ENCODE measurements at regions not wholly inside any gene's neighbourhood (a gene's known extent, or its start where the extent isn't known, plus 50 kb on each side); places are given as distances from the start of the nearest gene placed in this dataset.

DNA sequence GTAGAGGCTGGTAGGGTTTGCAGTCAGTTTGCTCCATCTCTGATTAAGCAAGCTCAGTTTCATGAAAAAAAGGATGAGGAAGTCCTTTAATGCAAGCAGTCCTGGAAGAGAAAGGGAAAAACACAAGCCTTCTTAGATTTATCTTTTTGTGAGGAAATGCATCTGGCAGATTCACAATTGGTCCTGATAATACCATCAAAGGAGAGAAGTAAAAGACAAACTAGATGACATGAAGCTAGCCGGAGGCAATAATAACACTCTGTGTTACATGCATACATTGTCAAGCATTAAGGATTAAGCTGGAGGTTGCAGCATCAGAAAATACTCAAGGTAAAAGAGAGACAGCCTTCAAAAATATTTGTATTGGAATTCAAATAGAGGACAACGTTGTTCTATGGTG lies 356.0 kb upstream of the TEX13C start, which contains the start of gene TENM1:
Gene TENM1 (minus strand): TSS at position 101 of the 400 bp plus-strand sequence.
- TF ChIP-seq, protein P1, sequence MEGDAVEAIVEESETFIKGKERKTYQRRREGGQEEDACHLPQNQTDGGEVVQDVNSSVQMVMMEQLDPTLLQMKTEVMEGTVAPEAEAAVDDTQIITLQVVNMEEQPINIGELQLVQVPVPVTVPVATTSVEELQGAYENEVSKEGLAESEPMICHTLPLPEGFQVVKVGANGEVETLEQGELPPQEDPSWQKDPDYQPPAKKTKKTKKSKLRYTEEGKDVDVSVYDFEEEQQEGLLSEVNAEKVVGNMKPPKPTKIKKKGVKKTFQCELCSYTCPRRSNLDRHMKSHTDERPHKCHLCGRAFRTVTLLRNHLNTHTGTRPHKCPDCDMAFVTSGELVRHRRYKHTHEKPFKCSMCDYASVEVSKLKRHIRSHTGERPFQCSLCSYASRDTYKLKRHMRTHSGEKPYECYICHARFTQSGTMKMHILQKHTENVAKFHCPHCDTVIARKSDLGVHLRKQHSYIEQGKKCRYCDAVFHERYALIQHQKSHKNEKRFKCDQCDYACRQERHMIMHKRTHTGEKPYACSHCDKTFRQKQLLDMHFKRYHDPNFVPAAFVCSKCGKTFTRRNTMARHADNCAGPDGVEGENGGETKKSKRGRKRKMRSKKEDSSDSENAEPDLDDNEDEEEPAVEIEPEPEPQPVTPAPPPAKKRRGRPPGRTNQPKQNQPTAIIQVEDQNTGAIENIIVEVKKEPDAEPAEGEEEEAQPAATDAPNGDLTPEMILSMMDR (optimal IDR thresholded peaks at IDR 0.05 in 1 of 3, IDR thresholded peaks at IDR 0.05 in 1 of 3, conservative IDR thresholded peaks at IDR 0.05 in 1 of 3; ENCODE audit: extremely low read depth in 1 of 3, insufficient read depth in 2 of 3, low read length in 3 of 3) = no peak
- TF ChIP-seq EZH2 (IDR thresholded peaks at IDR 0.05; ENCODE audit: low read length) = no peak
- no peak within 1 kb of the TSS for H3K4me3 ChIP-seq (ENCODE audit: control insufficient read depth in 2 of 3, extremely low read depth in 1 of 3, insufficient read depth in 2 of 3, low read depth in 1 of 3, low read length in 3 of 3)
- no peak for FAIRE-seq
- dilution Hi-C loops (cut with MboI; ENCODE audit: extremely low pct_ligation_motif_present, low sequenced_read_pairs) = no loop called here
- no peaks in the 10 kb centered on the region for H3K27me3 ChIP-seq (ENCODE audit: control insufficient read depth, extremely low read depth, insufficient read depth, low read length)
- no peak within 1 kb of the TSS for H2AFZ ChIP-seq (ENCODE audit: control insufficient read depth, low read length)
- no peaks in the 10 kb centered on the region for H4K20me1 ChIP-seq (ENCODE audit: control insufficient read depth, extremely low read depth, insufficient read depth, low read length)
- no peak within 1 kb of the TSS for H3K27ac ChIP-seq (ENCODE audit: control insufficient read depth, insufficient read depth, low read length)
- H3K9me1 ChIP-seq (ENCODE audit: control insufficient read depth, extremely low read depth, insufficient read depth, low read length) = no peaks in the 10 kb centered on the region
- H3K4me1 ChIP-seq (ENCODE audit: control insufficient read depth, extremely low read depth, insufficient read depth, low read length) = no peaks in the 10 kb centered on the region
- no peaks in the 10 kb centered on the region for H3K79me2 ChIP-seq (ENCODE audit: control insufficient read depth, insufficient read depth, low read length)
- DNase-seq (ENCODE audit: low read depth, low spot score) = no peak
- H3K4me2 ChIP-seq (ENCODE audit: control insufficient read depth, extremely low read depth, insufficient read depth, low read depth, low read length) = no peak within 1 kb of the TSS
- H3K36me3 ChIP-seq (ENCODE audit: control insufficient read depth in 2 of 2, extremely low read depth in 1 of 2, insufficient read depth in 2 of 2, low read length in 2 of 2) = no peaks in the 10 kb centered on the region
- no peaks in the 10 kb centered on the region for H3K9me3 ChIP-seq (ENCODE audit: control insufficient read depth, low read depth, low read length)
- H3K9ac ChIP-seq (ENCODE audit: control insufficient read depth, extremely low read depth, insufficient read depth, low read length) = no peak within 1 kb of the TSS

DNA sequence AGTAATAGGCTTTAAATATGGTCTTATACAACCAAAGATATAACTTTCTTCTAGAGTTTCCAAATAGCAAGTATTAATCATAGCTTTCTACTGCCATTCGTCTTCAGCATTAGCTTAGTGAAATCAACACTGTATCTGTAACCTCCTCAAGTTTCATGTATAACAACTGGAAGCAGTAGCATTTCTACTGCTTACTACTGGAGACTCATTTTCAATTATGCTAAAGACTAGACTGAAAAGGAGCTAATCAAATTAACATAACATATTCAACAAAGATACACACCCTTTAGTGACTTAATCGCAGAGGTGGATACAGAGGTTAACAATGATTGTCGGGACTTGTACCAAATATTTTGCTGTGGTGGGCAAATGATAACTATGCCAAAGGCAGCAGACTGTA lies 344.2 kb upstream of the TEX13C start:
- H3K4me1 ChIP-seq (ENCODE audit: control insufficient read depth, extremely low read depth, insufficient read depth, low read length) = no peaks in the 10 kb centered on the region
- H2AFZ ChIP-seq (ENCODE audit: control insufficient read depth, low read length) = no peak overlapping the region
- H3K9ac ChIP-seq (ENCODE audit: control insufficient read depth, extremely low read depth, insufficient read depth, low read length) = no peak overlapping the region
- H3K9me3 ChIP-seq (ENCODE audit: control insufficient read depth, low read depth, low read length) = no peaks in the 10 kb centered on the region
- DNase-seq (ENCODE audit: low read depth, low spot score) (no peak), FAIRE-seq (no peak)
- H3K79me2 ChIP-seq (ENCODE audit: control insufficient read depth, insufficient read depth, low read length) = no peaks in the 10 kb centered on the region
- H3K9me1 ChIP-seq (ENCODE audit: control insufficient read depth, extremely low read depth, insufficient read depth, low read length) = no peaks in the 10 kb centered on the region
- no peak overlapping the region for H3K4me3 ChIP-seq (ENCODE audit: control insufficient read depth in 2 of 3, extremely low read depth in 1 of 3, insufficient read depth in 2 of 3, low read depth in 1 of 3, low read length in 3 of 3)
- no peaks in the 10 kb centered on the region for H3K27me3 ChIP-seq (ENCODE audit: control insufficient read depth, extremely low read depth, insufficient read depth, low read length)
- H4K20me1 ChIP-seq (ENCODE audit: control insufficient read depth, extremely low read depth, insufficient read depth, low read length) = no peaks in the 10 kb centered on the region
- H3K27ac ChIP-seq (ENCODE audit: control insufficient read depth, insufficient read depth, low read length) = no peak overlapping the region
- dilution Hi-C loops (cut with MboI; ENCODE audit: extremely low pct_ligation_motif_present, low sequenced_read_pairs) = no loop called here
- no peak for TF ChIP-seq EZH2 (IDR thresholded peaks at IDR 0.05; ENCODE audit: low read length)
- TF ChIP-seq, protein P1 (optimal IDR thresholded peaks at IDR 0.05 in 1 of 3, IDR thresholded peaks at IDR 0.05 in 1 of 3, conservative IDR thresholded peaks at IDR 0.05 in 1 of 3; ENCODE audit: extremely low read depth in 1 of 3, insufficient read depth in 2 of 3, low read length in 3 of 3) = no peak
- H3K36me3 ChIP-seq (ENCODE audit: control insufficient read depth in 2 of 2, extremely low read depth in 1 of 2, insufficient read depth in 2 of 2, low read length in 2 of 2) = no peaks in the 10 kb centered on the region
- H3K4me2 ChIP-seq (ENCODE audit: control insufficient read depth, extremely low read depth, insufficient read depth, low read depth, low read length) = no peak overlapping the region
